Stimulated activated CD8-positive, alpha-beta memory T cell treated with anti-CD3 and anti-CD28 coated beads, Interleukin-15, amount 100 ng/mL, for 1 hour (primary cell): ENCODE measurements at regions not wholly inside any gene's neighbourhood (a gene's known extent, or its start where the extent isn't known, plus 50 kb on each side); places are given as distances from the start of the nearest gene placed in this dataset.

Experiments used
- DNase-seq: peaks from one replicate; pipeline ENCODE4 v3.0.0-alpha.2; 2020; ENCODE audit warnings: low read depth

GRCh38 chr22:48577014-48577690, 1250.5 kb downstream of the BRD1 start:
- no peak for DNase-seq

GRCh38 chr22:48576333-48577013, 1251.2 kb downstream of the BRD1 start:
- no peak for DNase-seq

- DNase-seq, result no peak
Observed at GRCh38 chr22:48575618-48576332, 1251.9 kb downstream of the BRD1 start.

GRCh38 chr22:48574776-48575617, 1252.7 kb downstream of the BRD1 start:
- DNase-seq, result no peak

GRCh38 chr22:48573766-48574165, 1253.9 kb downstream of the BRD1 start:
- DNase-seq, result no peak

- no peak for DNase-seq
Observed at GRCh38 chr22:48572951-48573350, 1254.7 kb downstream of the BRD1 start.

GRCh38 chr22:48570912-48571311, 1256.8 kb downstream of the BRD1 start:
- no peak for DNase-seq

GRCh38 chr22:48569476-48570233, 1258.0 kb downstream of the BRD1 start:
- no peak for DNase-seq

- DNase-seq, result no peak
Observed at GRCh38 chr22:48568736-48569330, 1258.8 kb downstream of the BRD1 start.

- DNase-seq, result no peak
Observed at GRCh38 chr22:48567213-48567975, 1260.3 kb downstream of the BRD1 start.

- no peak for DNase-seq
Observed at GRCh38 chr22:48566741-48567140, 1260.9 kb downstream of the BRD1 start.

GRCh38 chr22:48565901-48566501, 1261.7 kb downstream of the BRD1 start:
- DNase-seq, result no peak

- no peak for DNase-seq
Observed at GRCh38 chr22:48564995-48565394, 1262.7 kb downstream of the BRD1 start.

- DNase-seq, result no peak
Observed at GRCh38 chr22:48563966-48564330, 1263.7 kb downstream of the BRD1 start.

- DNase-seq, result no peak
Observed at GRCh38 chr22:48563118-48563965, 1264.3 kb downstream of the BRD1 start.

- no peak for DNase-seq
Observed at GRCh38 chr22:48561676-48562075, 1266.0 kb downstream of the BRD1 start.

GRCh38 chr22:48560836-48561235, 1266.8 kb downstream of the BRD1 start:
- DNase-seq, result no peak

GRCh38 chr22:48560389-48560751, 1267.3 kb downstream of the BRD1 start:
- DNase-seq, result no peak
